GM23338 (cell line): ENCODE measurements at regions not wholly inside any gene's neighbourhood (a gene's known extent, or its start where the extent isn't known, plus 50 kb on each side); places are given as distances from the start of the nearest gene placed in this dataset.

Source experiments
- ATAC-seq: fragments of 200-7000 bp; cut with Tn5 transposase; 3 replicates; pipeline ENCODE4 v1.9.1; 2020
- DNase-seq: peaks from one replicate; pipeline ENCODE4 v3.0.0-alpha.2; 2015; ENCODE audit warnings: low spot score
- H2AFZ ChIP-seq: fragments of 200-600 bp; sonication (generic); 2 replicates; pipeline ENCODE4 v1.8.0; 2016; ENCODE audit warnings: antibody characterized with exemption, mild to moderate bottlenecking, moderate library complexity
- H3F3A ChIP-seq: fragments of 200-600 bp; sonication (generic); replicated peaks from 2 replicates; pipeline ENCODE4 v1.8.0; 2017; ENCODE audit warnings: antibody characterized with exemption, mixed run types, low read depth
- H3K27ac ChIP-seq: fragments of 200-600 bp; sonication (generic); 2 replicates; pipeline ENCODE4 v1.6.1; 2016; ENCODE audit warnings: low read depth
- H3K27me3 ChIP-seq: fragments of 200-600 bp; sonication (generic); 2 replicates; pipeline ENCODE4 v1.8.0; 2016; ENCODE audit warnings: mild to moderate bottlenecking, mixed run types, moderate library complexity; ENCODE audit not compliant: insufficient read depth
- H3K36me3 ChIP-seq: fragments of 200-600 bp; sonication (generic); 2 replicates; pipeline ENCODE4 v1.8.0; 2016; ENCODE audit warnings: mild to moderate bottlenecking; ENCODE audit not compliant: insufficient read depth
- H3K4me1 ChIP-seq: fragments of 200-600 bp; sonication (generic); 2 replicates; pipeline ENCODE4 v1.8.0; 2016; ENCODE audit warnings: mild to moderate bottlenecking, moderate library complexity; ENCODE audit not compliant: insufficient read depth
- H3K4me2 ChIP-seq: fragments of 200-600 bp; sonication (generic); 2 replicates; pipeline ENCODE4 v1.7.1; 2017; ENCODE audit warnings: mixed run types
- H3K4me3 ChIP-seq: fragments of 200-600 bp; sonication (generic); 2 replicates; pipeline ENCODE4 v1.6.1; 2016; ENCODE audit warnings: mixed run types
- H3K79me2 ChIP-seq: fragments of 200-600 bp; sonication (generic); replicated peaks from 2 replicates; pipeline ENCODE4 v1.8.0; 2017; ENCODE audit warnings: mild to moderate bottlenecking; ENCODE audit not compliant: insufficient read depth
- H3K9me2 ChIP-seq: fragments of 200-600 bp; sonication (generic); 2 replicates; pipeline ENCODE4 v1.8.0; 2017; ENCODE audit not compliant: insufficient read depth
- H4K20me1 ChIP-seq: fragments of 200-600 bp; sonication (generic); replicated peaks from 2 replicates; pipeline ENCODE4 v1.8.0; 2017; ENCODE audit warnings: mild to moderate bottlenecking; ENCODE audit not compliant: insufficient read depth
- H3K27ac Mint-ChIP-seq: 2 replicates; pipeline ENCODE4 v1.8.0; 2020; ENCODE audit warnings: inconsistent platforms, mild to moderate bottlenecking, moderate library complexity, mixed read lengths
- H3K27me3 Mint-ChIP-seq: 3 replicates; pipeline ENCODE4 v1.8.0; 2022; ENCODE audit warnings: low read depth, mild to moderate bottlenecking, moderate library complexity, mixed read lengths, inconsistent platforms; ENCODE audit not compliant: insufficient read depth, poor library complexity
- H3K36me3 Mint-ChIP-seq: 3 replicates; pipeline ENCODE4 v1.8.0; 2021; ENCODE audit warnings: low read depth, mild to moderate bottlenecking, inconsistent platforms, moderate library complexity, mixed read lengths
- H3K4me1 Mint-ChIP-seq: 3 replicates; pipeline ENCODE4 v1.8.0; 2020; ENCODE audit warnings: mild to moderate bottlenecking, inconsistent platforms, mixed read lengths
- H3K4me3 Mint-ChIP-seq: 3 replicates; pipeline ENCODE4 v1.8.0; 2021; ENCODE audit warnings: moderate library complexity, mild to moderate bottlenecking, inconsistent platforms, mixed read lengths
- H3K9me3 Mint-ChIP-seq: 3 replicates; pipeline ENCODE4 v1.8.0; 2020; ENCODE audit warnings: moderate library complexity, mild to moderate bottlenecking, inconsistent platforms, mixed read lengths
- CREB1 ChIP-seq: fragments of 250-450 bp; sonication (Bioruptor Pico); IDR thresholded peaks from 2 replicates; pipeline ENCODE4 v1.5.0; 2020; ENCODE audit warnings: low read depth, mild to moderate bottlenecking, moderate library complexity
- EZH2 ChIP-seq: fragments of 200-600 bp; sonication (generic); IDR thresholded peaks from one replicate; pipeline ENCODE4 v1.8.0; 2017; ENCODE audit warnings: antibody characterized with exemption, mild to moderate bottlenecking, low read depth; ENCODE audit not compliant: unreplicated experiment
- JUNB ChIP-seq: IDR thresholded peaks from one replicate; pipeline ENCODE4 v1.6.1; 2016; ENCODE audit warnings: antibody characterized with exemption; ENCODE audit not compliant: unreplicated experiment
- NANOG ChIP-seq: IDR thresholded peaks from 2 replicates; pipeline ENCODE4 v1.6.1; 2016; ENCODE audit warnings: antibody characterized with exemption, borderline replicate concordance
- POLR2AphosphoS5 ChIP-seq: IDR thresholded peaks from 2 replicates; pipeline ENCODE4 v1.6.1; 2016; ENCODE audit warnings: antibody characterized with exemption, low read depth
- STAT1 ChIP-seq: IDR thresholded peaks from one replicate; pipeline ENCODE4 v1.6.1; 2016; ENCODE audit warnings: antibody characterized with exemption; ENCODE audit not compliant: unreplicated experiment
- ZNF114 ChIP-seq: fragments of 250-450 bp; sonication (Bioruptor Pico); IDR thresholded peaks from 2 replicates; pipeline ENCODE4 v1.5.0; 2020; ENCODE audit warnings: mild to moderate bottlenecking, moderate library complexity
- ZNF331 ChIP-seq: fragments of 250-450 bp; sonication (Bioruptor Pico); IDR thresholded peaks from 2 replicates; pipeline ENCODE4 v1.5.0; 2020; ENCODE audit warnings: low read depth, mild to moderate bottlenecking, moderate library complexity
- TF ChIP-seq, protein P1 (sequence below): IDR thresholded peaks from one replicate; pipeline ENCODE4 v1.6.1; 2018; ENCODE audit warnings: antibody characterized with exemption; ENCODE audit not compliant: unreplicated experiment
- TF ChIP-seq, protein P2 (sequence below), 2 experiments: fragments of 200-600 bp in 1 of 2; sonication (generic) in 1 of 2; conservative IDR thresholded peaks; 2 replicates each; pipeline versions ENCODE4 v1.5.1 to v1.6.1; 2016 to 2017; ENCODE audit warnings: antibody characterized with exemption in 2 of 2, low read depth in 2 of 2, mild to moderate bottlenecking in 2 of 2, moderate library complexity in 1 of 2
- TF ChIP-seq, protein P3 (sequence below): IDR thresholded peaks from 2 replicates; pipeline ENCODE4 v1.6.1; 2016; ENCODE audit warnings: antibody characterized with exemption

DNA sequence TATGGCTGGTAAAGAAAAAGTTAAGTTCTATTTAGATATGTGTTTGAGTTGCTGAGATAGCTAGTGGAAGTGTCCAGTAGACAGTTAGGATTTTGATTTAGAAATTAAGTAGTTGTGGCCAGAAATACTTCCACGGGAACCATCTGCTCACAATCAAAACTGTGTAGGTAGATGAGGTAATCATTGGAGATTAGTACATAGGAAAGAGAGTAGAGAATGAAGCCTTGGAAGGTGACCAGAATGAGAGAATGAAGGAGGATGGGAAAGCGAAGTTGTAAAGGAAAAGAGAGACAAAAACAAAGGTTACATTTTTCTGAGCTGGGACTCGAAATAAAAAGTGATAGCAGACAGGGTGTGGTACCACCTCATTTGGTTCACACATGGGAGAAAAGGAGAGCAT, 296.9 kb upstream of the SORL1-AS1 start (continued):
- TF ChIP-seq, protein P1, sequence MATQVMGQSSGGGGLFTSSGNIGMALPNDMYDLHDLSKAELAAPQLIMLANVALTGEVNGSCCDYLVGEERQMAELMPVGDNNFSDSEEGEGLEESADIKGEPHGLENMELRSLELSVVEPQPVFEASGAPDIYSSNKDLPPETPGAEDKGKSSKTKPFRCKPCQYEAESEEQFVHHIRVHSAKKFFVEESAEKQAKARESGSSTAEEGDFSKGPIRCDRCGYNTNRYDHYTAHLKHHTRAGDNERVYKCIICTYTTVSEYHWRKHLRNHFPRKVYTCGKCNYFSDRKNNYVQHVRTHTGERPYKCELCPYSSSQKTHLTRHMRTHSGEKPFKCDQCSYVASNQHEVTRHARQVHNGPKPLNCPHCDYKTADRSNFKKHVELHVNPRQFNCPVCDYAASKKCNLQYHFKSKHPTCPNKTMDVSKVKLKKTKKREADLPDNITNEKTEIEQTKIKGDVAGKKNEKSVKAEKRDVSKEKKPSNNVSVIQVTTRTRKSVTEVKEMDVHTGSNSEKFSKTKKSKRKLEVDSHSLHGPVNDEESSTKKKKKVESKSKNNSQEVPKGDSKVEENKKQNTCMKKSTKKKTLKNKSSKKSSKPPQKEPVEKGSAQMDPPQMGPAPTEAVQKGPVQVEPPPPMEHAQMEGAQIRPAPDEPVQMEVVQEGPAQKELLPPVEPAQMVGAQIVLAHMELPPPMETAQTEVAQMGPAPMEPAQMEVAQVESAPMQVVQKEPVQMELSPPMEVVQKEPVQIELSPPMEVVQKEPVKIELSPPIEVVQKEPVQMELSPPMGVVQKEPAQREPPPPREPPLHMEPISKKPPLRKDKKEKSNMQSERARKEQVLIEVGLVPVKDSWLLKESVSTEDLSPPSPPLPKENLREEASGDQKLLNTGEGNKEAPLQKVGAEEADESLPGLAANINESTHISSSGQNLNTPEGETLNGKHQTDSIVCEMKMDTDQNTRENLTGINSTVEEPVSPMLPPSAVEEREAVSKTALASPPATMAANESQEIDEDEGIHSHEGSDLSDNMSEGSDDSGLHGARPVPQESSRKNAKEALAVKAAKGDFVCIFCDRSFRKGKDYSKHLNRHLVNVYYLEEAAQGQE = no peak
- TF ChIP-seq CREB1 (no peak), JUNB (no peak), ZNF331 (CRISPR knock-in tag) (no peak), POLR2AphosphoS5 (no peak), ZNF114 (CRISPR knock-in tag) (no peak), NANOG (no peak)
- TF ChIP-seq, protein P2, sequence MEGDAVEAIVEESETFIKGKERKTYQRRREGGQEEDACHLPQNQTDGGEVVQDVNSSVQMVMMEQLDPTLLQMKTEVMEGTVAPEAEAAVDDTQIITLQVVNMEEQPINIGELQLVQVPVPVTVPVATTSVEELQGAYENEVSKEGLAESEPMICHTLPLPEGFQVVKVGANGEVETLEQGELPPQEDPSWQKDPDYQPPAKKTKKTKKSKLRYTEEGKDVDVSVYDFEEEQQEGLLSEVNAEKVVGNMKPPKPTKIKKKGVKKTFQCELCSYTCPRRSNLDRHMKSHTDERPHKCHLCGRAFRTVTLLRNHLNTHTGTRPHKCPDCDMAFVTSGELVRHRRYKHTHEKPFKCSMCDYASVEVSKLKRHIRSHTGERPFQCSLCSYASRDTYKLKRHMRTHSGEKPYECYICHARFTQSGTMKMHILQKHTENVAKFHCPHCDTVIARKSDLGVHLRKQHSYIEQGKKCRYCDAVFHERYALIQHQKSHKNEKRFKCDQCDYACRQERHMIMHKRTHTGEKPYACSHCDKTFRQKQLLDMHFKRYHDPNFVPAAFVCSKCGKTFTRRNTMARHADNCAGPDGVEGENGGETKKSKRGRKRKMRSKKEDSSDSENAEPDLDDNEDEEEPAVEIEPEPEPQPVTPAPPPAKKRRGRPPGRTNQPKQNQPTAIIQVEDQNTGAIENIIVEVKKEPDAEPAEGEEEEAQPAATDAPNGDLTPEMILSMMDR (conservative IDR thresholded peaks at IDR 0.05; ENCODE audit: low read depth in 2 of 2) = no peak
- TF ChIP-seq, protein P3, sequence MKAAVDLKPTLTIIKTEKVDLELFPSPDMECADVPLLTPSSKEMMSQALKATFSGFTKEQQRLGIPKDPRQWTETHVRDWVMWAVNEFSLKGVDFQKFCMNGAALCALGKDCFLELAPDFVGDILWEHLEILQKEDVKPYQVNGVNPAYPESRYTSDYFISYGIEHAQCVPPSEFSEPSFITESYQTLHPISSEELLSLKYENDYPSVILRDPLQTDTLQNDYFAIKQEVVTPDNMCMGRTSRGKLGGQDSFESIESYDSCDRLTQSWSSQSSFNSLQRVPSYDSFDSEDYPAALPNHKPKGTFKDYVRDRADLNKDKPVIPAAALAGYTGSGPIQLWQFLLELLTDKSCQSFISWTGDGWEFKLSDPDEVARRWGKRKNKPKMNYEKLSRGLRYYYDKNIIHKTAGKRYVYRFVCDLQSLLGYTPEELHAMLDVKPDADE = no peak

DNA sequence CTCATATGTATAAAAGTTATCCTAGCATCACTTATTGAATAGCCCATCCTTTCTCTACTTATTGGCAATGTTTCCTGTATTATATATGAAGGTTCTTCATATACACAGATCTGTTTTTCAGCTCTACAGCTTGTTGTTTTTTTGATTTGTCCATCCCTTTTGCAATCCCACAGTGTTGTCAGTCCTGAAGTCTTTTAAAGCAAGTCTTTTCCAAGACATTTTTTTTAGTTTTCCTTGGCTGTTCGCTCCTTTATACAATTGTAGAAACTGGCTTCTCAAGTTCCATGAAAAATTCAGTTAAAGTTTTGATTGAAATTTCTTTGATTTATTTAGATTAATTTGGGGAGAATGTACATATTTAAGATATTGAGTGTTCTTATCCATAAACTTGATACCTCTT, 295.3 kb upstream of the SORL1-AS1 start:
- Histone ChIP-seq H2AFZ (no peak overlapping the region), H3K27me3 (no peaks in the 10 kb centered on the region), H3K4me2 (no peak overlapping the region), H3K27ac (no peak overlapping the region), H3F3A (no peaks in the 10 kb centered on the region), H3K79me2 (no peaks in the 10 kb centered on the region), H3K36me3 (peaks cover 7% of the 10 kb centered on the region), H3K9me2 (0 out of 2 replicates have a peak, but pooled peaks cover 4% of the 10 kb centered on the region), H3K4me3 (no peak overlapping the region), H4K20me1 (no peaks in the 10 kb centered on the region), H3K4me1 (no peaks in the 10 kb centered on the region)
- H3K27me3 Mint-ChIP-seq = no peaks in the 10 kb centered on the region
- ATAC-seq (no peak), DNase-seq (no peak)
- peaks cover 5% of the 10 kb centered on the region; the same call in 1 of the 3 replicates for H3K36me3 Mint-ChIP-seq
- no peak overlapping the region for H3K4me3 Mint-ChIP-seq
- peaks cover 16% of the 10 kb centered on the region; the same call in 2 of the 3 replicates for H3K9me3 Mint-ChIP-seq
- H3K27ac Mint-ChIP-seq = no peak overlapping the region
- H3K4me1 Mint-ChIP-seq = no peaks in the 10 kb centered on the region
- TF ChIP-seq, protein P2 (conservative IDR thresholded peaks at IDR 0.05; ENCODE audit: low read depth in 2 of 2) = no peak
- no peak for TF ChIP-seq POLR2AphosphoS5
- TF ChIP-seq STAT1 = no peak
- TF ChIP-seq, protein P3 = no peak
- no peak for TF ChIP-seq ZNF114 (CRISPR knock-in tag)
- TF ChIP-seq ZNF331 (CRISPR knock-in tag) = no peak
- TF ChIP-seq EZH2 = no peak
- TF ChIP-seq NANOG = no peak
- TF ChIP-seq, protein P1 = no peak
- no peak for TF ChIP-seq CREB1
- TF ChIP-seq JUNB = no peak
